IPS DF 6.9 (cell line): ENCODE measurements at regions not wholly inside any gene's neighbourhood (a gene's known extent, or its start where the extent isn't known, plus 50 kb on each side); places are given as distances from the start of the nearest gene placed in this dataset.

Experiments used
- DNase-seq: peaks from one replicate; pipeline ENCODE4 v3.0.0-alpha.2; 2013; ENCODE audit warnings: low read depth, low spot score
- H3K27ac ChIP-seq: one replicate; pipeline ENCODE4 v1.5.1; 2013; ENCODE audit warnings: low read length, control low read depth
- H3K27me3 ChIP-seq: 2 replicates; pipeline ENCODE4 v1.6.1; 2013; ENCODE audit warnings: mild to moderate bottlenecking, low read length; ENCODE audit not compliant: control insufficient read depth, insufficient read depth
- H3K36me3 ChIP-seq: 2 replicates; pipeline ENCODE4 v1.6.1; 2013; ENCODE audit warnings: low read length; ENCODE audit not compliant: control insufficient read depth, insufficient read depth
- H3K4me1 ChIP-seq: 2 replicates; pipeline ENCODE4 v1.6.1; 2013; ENCODE audit warnings: low read length; ENCODE audit not compliant: control insufficient read depth, insufficient read depth
- H3K4me3 ChIP-seq: 2 replicates; pipeline ENCODE4 v1.5.1; 2013; ENCODE audit warnings: mild to moderate bottlenecking, low read length
- H3K9me3 ChIP-seq: 2 replicates; pipeline ENCODE4 v1.6.1; 2013; ENCODE audit warnings: low read length, inconsistent platforms; ENCODE audit not compliant: control insufficient read depth, insufficient read depth
- WGBS: extraction: QIAGEN DNeasy Blood & Tissue Kit; methylation state at CpG from one replicate; pipeline ENCODE4 v1.1.7; 2013; ENCODE audit warnings: mixed read lengths, missing lambda C conversion rate; ENCODE audit not compliant: insufficient read length, insufficient coverage; 5-methylcytosine and 5-hydroxymethylcytosine counted together

GRCh38 chr5:40261984-40262383 lies 417.7 kb upstream of the PTGER4 start:
- no CpG with 5 or more reads among the region's 1 CpG for WGBS
- no peaks in the 10 kb centered on the region for H3K36me3 ChIP-seq

GRCh38 chr5:40260361-40260760 lies 419.4 kb upstream of the PTGER4 start:
- no peak overlapping the region for H3K27ac ChIP-seq
- H3K4me3 ChIP-seq, result no peak overlapping the region
- DNase-seq, result no peak
- no CpG with 5 or more reads among the region's 4 CpGs for WGBS
- no peaks in the 10 kb centered on the region for H3K27me3 ChIP-seq
- no peaks in the 10 kb centered on the region for H3K9me3 ChIP-seq
- no peaks in the 10 kb centered on the region for H3K36me3 ChIP-seq
- no peaks in the 10 kb centered on the region for H3K4me1 ChIP-seq

More at GRCh38 chr5:40261984-40262383, 417.7 kb upstream of the PTGER4 start:
- no peaks in the 10 kb centered on the region for H3K4me1 ChIP-seq
- no peaks in the 10 kb centered on the region for H3K27me3 ChIP-seq
- no peaks in the 10 kb centered on the region for H3K9me3 ChIP-seq
- H3K27ac ChIP-seq, result no peak overlapping the region
- no peak for DNase-seq
- no peak overlapping the region for H3K4me3 ChIP-seq

GRCh38 chr5:40258222-40258621 lies 421.5 kb upstream of the PTGER4 start:
- DNase-seq, result no peak

GRCh38 chr5:40240671-40241070 lies 439.0 kb upstream of the PTGER4 start:
- Histone ChIP-seq H3K4me1 (no peaks in the 10 kb centered on the region), H3K9me3 (no peaks in the 10 kb centered on the region), H3K27me3 (no peaks in the 10 kb centered on the region), H3K27ac (no peak overlapping the region), H3K36me3 (no peaks in the 10 kb centered on the region), H3K4me3 (no peak overlapping the region)
- DNase-seq, result no peak

More at GRCh38 chr5:40258222-40258621, 421.5 kb upstream of the PTGER4 start:
- Histone ChIP-seq H3K9me3 (no peaks in the 10 kb centered on the region), H3K27ac (no peak overlapping the region), H3K36me3 (no peaks in the 10 kb centered on the region), H3K4me3 (no peak overlapping the region), H3K4me1 (no peaks in the 10 kb centered on the region), H3K27me3 (no peaks in the 10 kb centered on the region)
- WGBS, result no CpG with 5 or more reads among the region's 1 CpG

GRCh38 chr5:40240111-40240510 lies 439.6 kb upstream of the PTGER4 start:
- Histone ChIP-seq H3K27ac (no peak overlapping the region), H3K9me3 (no peaks in the 10 kb centered on the region), H3K27me3 (no peaks in the 10 kb centered on the region), H3K36me3 (no peaks in the 10 kb centered on the region), H3K4me3 (no peak overlapping the region), H3K4me1 (no peaks in the 10 kb centered on the region)
- WGBS, result no CpG with 5 or more reads among the region's 1 CpG
- no peak for DNase-seq

- H3K4me3 ChIP-seq, result no peak overlapping the region
- H3K27me3 ChIP-seq, result no peaks in the 10 kb centered on the region
- DNase-seq, result no peak
- WGBS, result no CpG with 5 or more reads among the region's 5 CpGs
- no peaks in the 10 kb centered on the region for H3K4me1 ChIP-seq
- H3K27ac ChIP-seq, result no peak overlapping the region
- no peaks in the 10 kb centered on the region for H3K36me3 ChIP-seq
- H3K9me3 ChIP-seq, result no peaks in the 10 kb centered on the region
These were observed 441.5 kb upstream of the PTGER4 start for GRCh38 chr5:40238066-40238745.

GRCh38 chr5:40235471-40236400 lies 444.0 kb upstream of the PTGER4 start:
- no peaks in the 10 kb centered on the region for H3K27me3 ChIP-seq
- no peak for DNase-seq
- no CpG with 5 or more reads among the region's 6 CpGs for WGBS
- H3K4me3 ChIP-seq, result no peak overlapping the region
- no peaks in the 10 kb centered on the region for H3K4me1 ChIP-seq
- no peaks in the 10 kb centered on the region for H3K9me3 ChIP-seq
- H3K27ac ChIP-seq, result no peak overlapping the region
- H3K36me3 ChIP-seq, result no peaks in the 10 kb centered on the region

GRCh38 chr5:40233268-40233667 lies 446.4 kb upstream of the PTGER4 start:
- no peak for DNase-seq
- Histone ChIP-seq H3K27me3 (no peaks in the 10 kb centered on the region), H3K9me3 (no peaks in the 10 kb centered on the region), H3K27ac (no peak overlapping the region), H3K4me1 (no peaks in the 10 kb centered on the region), H3K4me3 (no peak overlapping the region), H3K36me3 (no peaks in the 10 kb centered on the region)

- Histone ChIP-seq H3K27ac (no peak overlapping the region), H3K9me3 (no peaks in the 10 kb centered on the region), H3K27me3 (no peaks in the 10 kb centered on the region), H3K36me3 (no peaks in the 10 kb centered on the region), H3K4me3 (no peak overlapping the region), H3K4me1 (no peaks in the 10 kb centered on the region)
- WGBS, result no CpG with 5 or more reads among the region's 2 CpGs
- DNase-seq, result no peak
These were observed 451.8 kb upstream of the PTGER4 start for GRCh38 chr5:40227931-40228330.

GRCh38 chr5:40227366-40227765 lies 452.3 kb upstream of the PTGER4 start:
- Histone ChIP-seq H3K9me3 (no peaks in the 10 kb centered on the region), H3K27me3 (no peaks in the 10 kb centered on the region), H3K4me3 (no peak overlapping the region), H3K4me1 (no peaks in the 10 kb centered on the region), H3K27ac (no peak overlapping the region), H3K36me3 (no peaks in the 10 kb centered on the region)
- WGBS, result no CpG with 5 or more reads among the region's 2 CpGs
- no peak for DNase-seq
